ENCODE measurements at regions not wholly inside any gene's neighbourhood (a gene's known extent, or its start where the extent isn't known, plus 50 kb on each side); places are given as distances from the start of the nearest gene placed in this dataset.

GRCh38 chr21:34011660-34012059, 61.7 kb upstream of the MRPS6 start:
- TF ChIP-seq CTCF (tag by site-specific recombination; IDR thresholded peaks at IDR 0.05): no peak
- TF ChIP-seq ZNF2 (tag by site-specific recombination; IDR thresholded peaks at IDR 0.05): no peak
- TF ChIP-seq SP7 (tag by site-specific recombination; IDR thresholded peaks at IDR 0.05): no peak
- TF ChIP-seq ZEB2 (tag by site-specific recombination; IDR thresholded peaks at IDR 0.05): no peak
- no peak for TF ChIP-seq ZBTB7A (tag by site-specific recombination; IDR thresholded peaks at IDR 0.05; ENCODE audit: low read depth)
- TF ChIP-seq YY2 (tag by site-specific recombination; IDR thresholded peaks at IDR 0.05): no peak
- TF ChIP-seq, protein P1, sequence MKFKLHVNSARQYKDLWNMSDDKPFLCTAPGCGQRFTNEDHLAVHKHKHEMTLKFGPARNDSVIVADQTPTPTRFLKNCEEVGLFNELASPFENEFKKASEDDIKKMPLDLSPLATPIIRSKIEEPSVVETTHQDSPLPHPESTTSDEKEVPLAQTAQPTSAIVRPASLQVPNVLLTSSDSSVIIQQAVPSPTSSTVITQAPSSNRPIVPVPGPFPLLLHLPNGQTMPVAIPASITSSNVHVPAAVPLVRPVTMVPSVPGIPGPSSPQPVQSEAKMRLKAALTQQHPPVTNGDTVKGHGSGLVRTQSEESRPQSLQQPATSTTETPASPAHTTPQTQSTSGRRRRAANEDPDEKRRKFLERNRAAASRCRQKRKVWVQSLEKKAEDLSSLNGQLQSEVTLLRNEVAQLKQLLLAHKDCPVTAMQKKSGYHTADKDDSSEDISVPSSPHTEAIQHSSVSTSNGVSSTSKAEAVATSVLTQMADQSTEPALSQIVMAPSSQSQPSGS (tag by site-specific recombination; IDR thresholded peaks at IDR 0.05; ENCODE audit: low read depth): no peak
- no peak for TF ChIP-seq ZNF24 (tag by site-specific recombination; IDR thresholded peaks at IDR 0.05)
- TF ChIP-seq KLF16 (tag by site-specific recombination; IDR thresholded peaks at IDR 0.05): no peak
- TF ChIP-seq ZBTB49 (tag by site-specific recombination; IDR thresholded peaks at IDR 0.05; ENCODE audit: low read depth): no peak
- TF ChIP-seq ZNF660 (tag by site-specific recombination; IDR thresholded peaks at IDR 0.05): no peak
- TF ChIP-seq ZNF335 (tag by site-specific recombination; conservative IDR thresholded peaks at IDR 0.05): no peak
